Vagina (tissue), 2 donors: ENCODE measurements at regions not wholly inside any gene's neighbourhood (a gene's known extent, or its start where the extent isn't known, plus 50 kb on each side); places are given as distances from the start of the nearest gene placed in this dataset.

Experiments
- DNase-seq, 2 donors: peaks; one replicate each; pipeline ENCODE4 v3.0.0-alpha.2; 2017; ENCODE audit errors: extremely low spot score in 2 of 2
- H3K27ac ChIP-seq: fragments of 200-600 bp; sonication (generic); one replicate; pipeline ENCODE4 v1.5.1; 2019
- H3K27me3 ChIP-seq: fragments of 200-600 bp; sonication (generic); one replicate; pipeline ENCODE4 v1.5.1; 2019
- H3K36me3 ChIP-seq, 2 donors: fragments of 200-600 bp; sonication (generic); one replicate each; pipeline ENCODE4 v1.5.1; 2017 to 2019
- H3K4me1 ChIP-seq: fragments of 200-600 bp; sonication (generic); one replicate; pipeline ENCODE4 v1.5.1; 2019
- H3K4me3 ChIP-seq, 2 donors: fragments of 200-600 bp; sonication (generic); 1 replicate in 1 of 2; 2 replicates in 1 of 2; pipeline ENCODE4 v1.5.1; 2016 to 2019
- H3K9me3 ChIP-seq: fragments of 200-600 bp; sonication (generic); one replicate; pipeline ENCODE4 v1.5.1; 2019
- CTCF ChIP-seq, 3 experiments: fragments of 450-650 bp in 2 of 3; fragments of 200-600 bp in 1 of 3; sonication (generic) in 1 of 3; IDR thresholded peaks; one replicate each; pipeline ENCODE4 v1.5.1; 2017 to 2019; ENCODE audit warnings: antibody characterized with exemption in 3 of 3, mild to moderate bottlenecking in 2 of 3, moderate library complexity in 2 of 3
- POLR2A ChIP-seq, 2 donors: fragments of 450-650 bp; IDR thresholded peaks; one replicate each; pipeline ENCODE4 v1.6.1; 2017; ENCODE audit warnings: antibody characterized with exemption in 2 of 2, mild to moderate bottlenecking in 2 of 2, moderate library complexity in 2 of 2
- POLR2AphosphoS5 ChIP-seq, 2 donors: sonication (generic); formaldehyde crosslinking; IDR thresholded peaks; one replicate each; pipeline ENCODE4 v1.9.0; 2017; ENCODE audit warnings: antibody characterized with exemption in 2 of 2, mild to moderate bottlenecking in 2 of 2, low read depth in 1 of 2; ENCODE audit not compliant: insufficient read depth in 1 of 2
- intact Hi-C: fragments of 100-400 bp; cut with DNase I; formaldehyde crosslinking; loops from one replicate; pipeline ENCODE4 v1.15.1; 2023

GRCh38 chr10:31584098-31584631, 265.1 kb downstream of the ZEB1 start:
- TF ChIP-seq POLR2A (IDR thresholded peaks at IDR 0.05) (no peak), POLR2AphosphoS5 (IDR thresholded peaks at IDR 0.05; ENCODE audit: insufficient read depth in 1 of 2, low read depth in 1 of 2) (no peak), CTCF (IDR thresholded peaks at IDR 0.05) (no peak)
- Histone ChIP-seq H3K27me3 (no peaks in the 10 kb centered on the region), H3K9me3 (no peaks in the 10 kb centered on the region), H3K4me1 (peaks cover 16% of the 10 kb centered on the region), H3K4me3 (no peak overlapping the region), H3K27ac (no peak overlapping the region), H3K36me3 (no peaks in the 10 kb centered on the region)
- intact Hi-C loops, result no loop called here
- no peak for DNase-seq

- no peak for TF ChIP-seq CTCF (IDR thresholded peaks at IDR 0.05)
- no peak for TF ChIP-seq POLR2A (IDR thresholded peaks at IDR 0.05)
- TF ChIP-seq POLR2AphosphoS5 (IDR thresholded peaks at IDR 0.05; ENCODE audit: insufficient read depth in 1 of 2, low read depth in 1 of 2), result no peak
- Histone ChIP-seq H3K27me3 (no peaks in the 10 kb centered on the region), H3K4me3 (no peak overlapping the region), H3K4me1 (peaks cover 16% of the 10 kb centered on the region), H3K27ac (no peak overlapping the region), H3K36me3 (no peaks in the 10 kb centered on the region), H3K9me3 (no peaks in the 10 kb centered on the region)
- intact Hi-C loops, result no loop called here
- DNase-seq, result no peak
These were observed 264.3 kb downstream of the ZEB1 start for GRCh38 chr10:31583293-31583692.

- Histone ChIP-seq H3K36me3 (no peaks in the 10 kb centered on the region), H3K9me3 (no peaks in the 10 kb centered on the region), H3K4me3 (no peak overlapping the region), H3K27me3 (no peaks in the 10 kb centered on the region), H3K27ac (no peak overlapping the region), H3K4me1 (peaks cover 16% of the 10 kb centered on the region)
- TF ChIP-seq POLR2A (IDR thresholded peaks at IDR 0.05) (no peak), CTCF (IDR thresholded peaks at IDR 0.05) (no peak), POLR2AphosphoS5 (IDR thresholded peaks at IDR 0.05; ENCODE audit: insufficient read depth in 1 of 2, low read depth in 1 of 2) (no peak)
- intact Hi-C loops, result no loop called here
- no peak for DNase-seq
These were observed 263.5 kb downstream of the ZEB1 start for GRCh38 chr10:31582365-31583052.

GRCh38 chr10:31581741-31582323, 262.8 kb downstream of the ZEB1 start:
- Histone ChIP-seq H3K4me1 (peaks cover 16% of the 10 kb centered on the region), H3K9me3 (no peaks in the 10 kb centered on the region), H3K27ac (peak overlapping the region; percentile 17), H3K27me3 (no peaks in the 10 kb centered on the region), H3K36me3 (no peaks in the 10 kb centered on the region), H3K4me3 (no peak overlapping the region)
- no peak for DNase-seq
- intact Hi-C loops, result no loop called here
- TF ChIP-seq CTCF (IDR thresholded peaks at IDR 0.05), result no peak
- TF ChIP-seq POLR2A (IDR thresholded peaks at IDR 0.05), result no peak
- no peak for TF ChIP-seq POLR2AphosphoS5 (IDR thresholded peaks at IDR 0.05; ENCODE audit: insufficient read depth in 1 of 2, low read depth in 1 of 2)

- TF ChIP-seq CTCF (IDR thresholded peaks at IDR 0.05) (no peak), POLR2AphosphoS5 (IDR thresholded peaks at IDR 0.05; ENCODE audit: insufficient read depth in 1 of 2, low read depth in 1 of 2) (no peak), POLR2A (IDR thresholded peaks at IDR 0.05) (no peak)
- intact Hi-C loops, result no loop called here
- Histone ChIP-seq H3K4me3 (no peak overlapping the region), H3K36me3 (no peaks in the 10 kb centered on the region), H3K27me3 (no peaks in the 10 kb centered on the region), H3K4me1 (peaks cover 16% of the 10 kb centered on the region), H3K27ac (no peak overlapping the region), H3K9me3 (no peaks in the 10 kb centered on the region)
- DNase-seq, result no peak
These were observed 261.6 kb downstream of the ZEB1 start for GRCh38 chr10:31580646-31581045.
